ENCODE measurements at regions not wholly inside any gene's neighbourhood (a gene's known extent, or its start where the extent isn't known, plus 50 kb on each side); places are given as distances from the start of the nearest gene placed in this dataset.

DNA sequence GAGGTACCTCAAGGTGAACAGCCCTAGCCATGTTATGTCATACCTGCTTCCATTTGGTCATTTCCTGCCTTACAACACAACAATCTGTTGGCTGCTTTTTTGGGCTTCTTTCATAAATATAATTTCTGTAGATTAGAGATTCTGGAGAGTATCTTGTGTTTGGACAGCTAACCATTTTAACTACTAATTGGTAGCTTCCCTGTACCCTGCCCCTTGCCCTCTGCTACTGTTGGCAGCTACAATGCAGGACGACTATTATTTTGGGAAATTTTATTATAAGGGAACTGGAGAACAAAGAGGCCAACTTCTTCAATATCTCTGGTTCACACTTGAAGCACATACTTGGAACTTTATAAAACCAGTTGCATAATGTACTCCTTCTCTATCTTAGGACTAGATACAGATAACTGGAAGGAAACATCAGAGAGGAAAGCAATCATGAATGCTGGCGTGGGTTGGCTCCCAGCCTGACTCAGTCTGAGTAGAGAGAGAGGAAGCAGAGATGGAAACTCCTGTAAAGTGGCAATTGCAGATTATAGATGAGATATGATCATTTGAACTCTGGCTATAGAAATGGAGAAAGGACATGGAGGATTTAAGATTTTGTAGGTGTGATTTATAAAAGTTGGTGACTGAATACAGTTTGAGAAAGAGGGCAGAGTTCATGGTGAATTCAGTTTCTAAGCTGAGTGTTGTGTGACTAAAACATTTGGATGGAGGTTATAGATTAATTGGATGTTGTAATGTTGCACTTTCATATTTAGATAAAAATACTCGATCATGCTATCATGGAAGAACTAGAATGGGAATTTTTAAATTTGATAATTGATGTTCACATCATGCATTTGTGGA lies 74.5 kb downstream of the MDH1 start:
- peaks cover 36% of the 10 kb centered on the region for H3K4me1 Mint-ChIP-seq (ENCODE audit: low read depth)
- no peak overlapping the region for H3K4me3 Mint-ChIP-seq (ENCODE audit: unreplicated experiment)
- H3K9me3 Mint-ChIP-seq (ENCODE audit: low read depth): peaks cover 8% of the 10 kb centered on the region
- no peak for DNase-seq (ENCODE audit: low spot score)
- TF ChIP-seq, protein P1, sequence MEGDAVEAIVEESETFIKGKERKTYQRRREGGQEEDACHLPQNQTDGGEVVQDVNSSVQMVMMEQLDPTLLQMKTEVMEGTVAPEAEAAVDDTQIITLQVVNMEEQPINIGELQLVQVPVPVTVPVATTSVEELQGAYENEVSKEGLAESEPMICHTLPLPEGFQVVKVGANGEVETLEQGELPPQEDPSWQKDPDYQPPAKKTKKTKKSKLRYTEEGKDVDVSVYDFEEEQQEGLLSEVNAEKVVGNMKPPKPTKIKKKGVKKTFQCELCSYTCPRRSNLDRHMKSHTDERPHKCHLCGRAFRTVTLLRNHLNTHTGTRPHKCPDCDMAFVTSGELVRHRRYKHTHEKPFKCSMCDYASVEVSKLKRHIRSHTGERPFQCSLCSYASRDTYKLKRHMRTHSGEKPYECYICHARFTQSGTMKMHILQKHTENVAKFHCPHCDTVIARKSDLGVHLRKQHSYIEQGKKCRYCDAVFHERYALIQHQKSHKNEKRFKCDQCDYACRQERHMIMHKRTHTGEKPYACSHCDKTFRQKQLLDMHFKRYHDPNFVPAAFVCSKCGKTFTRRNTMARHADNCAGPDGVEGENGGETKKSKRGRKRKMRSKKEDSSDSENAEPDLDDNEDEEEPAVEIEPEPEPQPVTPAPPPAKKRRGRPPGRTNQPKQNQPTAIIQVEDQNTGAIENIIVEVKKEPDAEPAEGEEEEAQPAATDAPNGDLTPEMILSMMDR (IDR thresholded peaks at IDR 0.05): no peak
- H3K27ac Mint-ChIP-seq (ENCODE audit: unreplicated experiment): no peak overlapping the region
- H3K27me3 Mint-ChIP-seq (ENCODE audit: low read depth): no peaks in the 10 kb centered on the region
- no peaks in the 10 kb centered on the region for H3K36me3 Mint-ChIP-seq (ENCODE audit: low read depth)

DNA sequence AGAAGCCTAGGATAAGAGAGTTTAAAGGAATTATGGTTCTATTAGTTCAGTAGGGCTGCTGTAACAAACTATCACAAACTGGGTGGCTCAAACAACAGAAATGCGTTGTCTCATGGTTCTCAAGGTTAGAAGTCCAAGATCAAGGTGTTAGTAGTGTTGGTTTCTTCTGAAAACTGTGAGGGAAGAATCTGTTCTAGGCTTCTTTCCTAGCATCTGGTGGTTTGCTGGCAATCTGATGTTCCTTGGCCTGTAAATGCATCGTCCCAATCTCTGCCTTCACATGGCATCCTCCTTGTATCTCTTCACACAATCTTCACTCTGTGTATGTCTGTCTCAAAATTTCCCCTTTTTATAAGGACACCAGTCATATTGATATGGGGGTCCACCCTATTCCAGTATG lies 76.3 kb downstream of the MDH1 start:
- H3K4me1 Mint-ChIP-seq (ENCODE audit: low read depth): peaks cover 36% of the 10 kb centered on the region
- no peak for DNase-seq (ENCODE audit: low spot score)
- H3K36me3 Mint-ChIP-seq (ENCODE audit: low read depth): no peaks in the 10 kb centered on the region
- no peak overlapping the region for H3K27ac Mint-ChIP-seq (ENCODE audit: unreplicated experiment)
- peaks cover 8% of the 10 kb centered on the region for H3K9me3 Mint-ChIP-seq (ENCODE audit: low read depth)
- H3K27me3 Mint-ChIP-seq (ENCODE audit: low read depth): no peaks in the 10 kb centered on the region
- TF ChIP-seq, protein P1 (IDR thresholded peaks at IDR 0.05): no peak
- H3K4me3 Mint-ChIP-seq (ENCODE audit: unreplicated experiment): no peak overlapping the region

DNA sequence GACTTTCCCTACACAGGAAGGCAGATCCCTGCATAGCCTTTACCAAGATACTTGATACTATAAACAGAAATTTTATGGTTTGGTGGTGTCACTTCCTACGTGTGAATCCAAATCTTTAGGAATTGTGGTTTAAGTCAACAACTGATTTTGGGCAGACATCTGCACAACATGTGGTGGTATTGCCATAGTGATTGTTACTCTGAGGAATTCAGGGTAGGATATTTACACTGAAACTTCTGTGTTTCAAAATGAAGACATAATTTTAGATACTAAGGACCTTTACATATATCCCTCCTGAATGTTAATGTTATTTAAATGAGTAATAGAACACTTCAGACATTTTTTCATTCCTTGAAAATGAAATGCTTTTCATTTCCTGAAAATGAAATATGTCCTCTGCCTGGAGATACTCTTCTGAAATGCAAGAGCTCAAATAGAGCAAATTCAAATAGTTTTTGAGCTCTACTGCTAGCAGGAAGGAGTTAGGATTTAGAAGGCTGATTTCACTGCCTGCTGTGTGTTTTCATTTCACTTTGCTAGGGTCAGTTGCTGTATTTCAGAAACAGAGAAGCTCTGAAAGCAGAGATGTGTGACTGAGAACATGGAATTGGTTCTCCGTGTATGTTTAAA lies 77.2 kb downstream of the MDH1 start:
- Mint-ChIP-seq H3K27me3 (ENCODE audit: low read depth) (no peaks in the 10 kb centered on the region), H3K4me3 (ENCODE audit: unreplicated experiment) (no peak overlapping the region), H3K36me3 (ENCODE audit: low read depth) (no peaks in the 10 kb centered on the region), H3K9me3 (ENCODE audit: low read depth) (peaks cover 7% of the 10 kb centered on the region), H3K4me1 (ENCODE audit: low read depth) (peaks cover 34% of the 10 kb centered on the region), H3K27ac (ENCODE audit: unreplicated experiment) (peak overlapping the region; percentile 77)
- no peak for DNase-seq (ENCODE audit: low spot score)
- TF ChIP-seq, protein P1 (IDR thresholded peaks at IDR 0.05): no peak

DNA sequence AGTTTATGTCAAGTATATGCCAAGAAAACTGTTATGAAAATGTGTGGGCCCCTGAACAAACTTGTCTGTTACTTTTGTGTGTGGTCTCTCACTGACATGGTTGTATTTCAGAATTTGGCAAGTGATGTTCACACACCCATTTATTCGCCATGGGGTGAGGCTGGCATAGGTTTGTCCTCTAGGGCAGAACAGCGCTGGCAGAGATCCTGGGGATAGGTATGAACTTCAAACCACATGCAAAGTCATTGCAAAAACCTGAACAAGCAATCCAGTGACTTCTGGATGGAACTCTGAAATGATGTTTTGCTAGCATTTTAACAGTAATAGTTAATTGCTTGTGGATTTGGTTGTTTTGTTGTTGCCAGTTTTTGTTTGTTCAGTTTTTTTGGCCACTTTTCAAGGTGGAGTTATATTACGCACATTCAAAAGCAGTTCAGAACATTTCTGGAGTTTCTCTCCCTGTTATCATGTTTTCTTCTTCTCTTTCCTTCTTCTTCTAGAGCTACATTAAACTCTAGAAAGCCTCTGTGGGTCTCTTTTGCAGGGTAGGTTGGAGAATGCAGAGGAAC lies 78.5 kb downstream of the MDH1 start:
- H3K27me3 Mint-ChIP-seq (ENCODE audit: low read depth): no peaks in the 10 kb centered on the region
- peaks cover 3% of the 10 kb centered on the region for H3K9me3 Mint-ChIP-seq (ENCODE audit: low read depth)
- no peak overlapping the region for H3K27ac Mint-ChIP-seq (ENCODE audit: unreplicated experiment)
- no peak overlapping the region for H3K4me3 Mint-ChIP-seq (ENCODE audit: unreplicated experiment)
- DNase-seq (ENCODE audit: low spot score): no peak
- TF ChIP-seq, protein P1 (IDR thresholded peaks at IDR 0.05): no peak
- no peaks in the 10 kb centered on the region for H3K36me3 Mint-ChIP-seq (ENCODE audit: low read depth)
- H3K4me1 Mint-ChIP-seq (ENCODE audit: low read depth): peaks cover 25% of the 10 kb centered on the region

DNA sequence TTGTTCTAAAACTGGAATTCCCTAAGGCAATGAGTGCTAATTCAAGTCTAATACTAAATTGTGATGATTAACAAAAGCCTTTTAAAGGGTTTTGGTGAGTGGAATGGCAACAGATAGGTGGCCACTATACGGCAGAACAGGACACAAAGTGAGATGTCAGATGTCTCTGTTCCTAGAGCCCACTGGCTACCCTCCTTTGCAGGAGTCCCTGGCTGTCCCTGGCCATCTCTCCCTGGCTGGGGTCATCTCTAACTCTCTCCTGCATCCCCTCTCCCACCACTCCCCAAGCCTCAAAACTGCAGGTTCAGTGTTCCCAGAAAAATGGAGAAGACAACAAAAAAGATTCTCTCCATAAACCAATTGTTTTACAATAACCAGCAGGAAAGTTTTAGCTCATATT lies 79.2 kb downstream of the MDH1 start:
- H3K4me3 Mint-ChIP-seq (ENCODE audit: unreplicated experiment): no peak overlapping the region
- no peaks in the 10 kb centered on the region for H3K27me3 Mint-ChIP-seq (ENCODE audit: low read depth)
- H3K36me3 Mint-ChIP-seq (ENCODE audit: low read depth): no peaks in the 10 kb centered on the region
- DNase-seq (ENCODE audit: low spot score): no peak
- peaks cover 3% of the 10 kb centered on the region for H3K9me3 Mint-ChIP-seq (ENCODE audit: low read depth)
- H3K4me1 Mint-ChIP-seq (ENCODE audit: low read depth): peaks cover 25% of the 10 kb centered on the region
- TF ChIP-seq, protein P1 (IDR thresholded peaks at IDR 0.05): no peak
- no peak overlapping the region for H3K27ac Mint-ChIP-seq (ENCODE audit: unreplicated experiment)
